ENCODE measurements at regions not wholly inside any gene's neighbourhood (a gene's known extent, or its start where the extent isn't known, plus 50 kb on each side); places are given as distances from the start of the nearest gene placed in this dataset.

- TF ChIP-seq GATA3 (IDR thresholded peaks at IDR 0.05; ENCODE audit: low read depth, low read length) (no peak), GATA2 (IDR thresholded peaks at IDR 0.05; ENCODE audit: low read depth, low read length) (no peak)
Observed at GRCh38 chr13:44760434-44760833, 184.3 kb upstream of the TSC22D1 start.

GRCh38 chr13:44759384-44760360, 183.5 kb upstream of the TSC22D1 start:
- TF ChIP-seq GATA3 (IDR thresholded peaks at IDR 0.05; ENCODE audit: low read depth, low read length), result no peak
- TF ChIP-seq GATA2 (IDR thresholded peaks at IDR 0.05; ENCODE audit: low read depth, low read length), result no peak

GRCh38 chr13:44758630-44759383, 182.7 kb upstream of the TSC22D1 start:
- no peak for TF ChIP-seq GATA3 (IDR thresholded peaks at IDR 0.05; ENCODE audit: low read depth, low read length)
- no peak for TF ChIP-seq GATA2 (IDR thresholded peaks at IDR 0.05; ENCODE audit: low read depth, low read length)

- TF ChIP-seq GATA3 (IDR thresholded peaks at IDR 0.05; ENCODE audit: low read depth, low read length), result no peak
- TF ChIP-seq GATA2 (IDR thresholded peaks at IDR 0.05; ENCODE audit: low read depth, low read length), result no peak
Observed at GRCh38 chr13:44757671-44758070, 181.5 kb upstream of the TSC22D1 start.

GRCh38 chr13:44756276-44756810, 180.2 kb upstream of the TSC22D1 start:
- no peak for TF ChIP-seq GATA3 (IDR thresholded peaks at IDR 0.05; ENCODE audit: low read depth, low read length)
- TF ChIP-seq GATA2 (IDR thresholded peaks at IDR 0.05; ENCODE audit: low read depth, low read length), result no peak; the same call in 1 of the 2 replicates

- TF ChIP-seq GATA2 (IDR thresholded peaks at IDR 0.05; ENCODE audit: low read depth, low read length) (no peak), GATA3 (IDR thresholded peaks at IDR 0.05; ENCODE audit: low read depth, low read length) (no peak)
Observed at GRCh38 chr13:44755872-44756271, 179.7 kb upstream of the TSC22D1 start.

- TF ChIP-seq GATA2 (IDR thresholded peaks at IDR 0.05; ENCODE audit: low read depth, low read length), result no peak
- no peak for TF ChIP-seq GATA3 (IDR thresholded peaks at IDR 0.05; ENCODE audit: low read depth, low read length)
Observed at GRCh38 chr13:44752164-44752563, 176.0 kb upstream of the TSC22D1 start.

- TF ChIP-seq GATA3 (IDR thresholded peaks at IDR 0.05; ENCODE audit: low read depth, low read length) (no peak), GATA2 (IDR thresholded peaks at IDR 0.05; ENCODE audit: low read depth, low read length) (no peak)
Observed at GRCh38 chr13:44750630-44751029, 174.5 kb upstream of the TSC22D1 start.

GRCh38 chr13:44749906-44750305, 173.8 kb upstream of the TSC22D1 start:
- no peak for TF ChIP-seq GATA3 (IDR thresholded peaks at IDR 0.05; ENCODE audit: low read depth, low read length)
- no peak for TF ChIP-seq GATA2 (IDR thresholded peaks at IDR 0.05; ENCODE audit: low read depth, low read length)

- TF ChIP-seq GATA2 (IDR thresholded peaks at IDR 0.05; ENCODE audit: low read depth, low read length) (no peak), GATA3 (IDR thresholded peaks at IDR 0.05; ENCODE audit: low read depth, low read length) (no peak)
Observed at GRCh38 chr13:44748439-44748838, 172.3 kb upstream of the TSC22D1 start.

GRCh38 chr13:44747179-44747578, 171.0 kb upstream of the TSC22D1 start:
- TF ChIP-seq GATA3 (IDR thresholded peaks at IDR 0.05; ENCODE audit: low read depth, low read length), result no peak
- no peak for TF ChIP-seq GATA2 (IDR thresholded peaks at IDR 0.05; ENCODE audit: low read depth, low read length)

- TF ChIP-seq GATA3 (IDR thresholded peaks at IDR 0.05; ENCODE audit: low read depth, low read length) (no peak), GATA2 (IDR thresholded peaks at IDR 0.05; ENCODE audit: low read depth, low read length) (no peak)
Observed at GRCh38 chr13:44746690-44747089, 170.6 kb upstream of the TSC22D1 start.

- TF ChIP-seq GATA3 (IDR thresholded peaks at IDR 0.05; ENCODE audit: low read depth, low read length) (no peak), GATA2 (IDR thresholded peaks at IDR 0.05; ENCODE audit: low read depth, low read length) (no peak)
Observed at GRCh38 chr13:44744880-44745633, 168.9 kb upstream of the TSC22D1 start.

GRCh38 chr13:44739539-44739938, 163.4 kb upstream of the TSC22D1 start:
- TF ChIP-seq GATA3 (IDR thresholded peaks at IDR 0.05; ENCODE audit: low read depth, low read length) (no peak), GATA2 (IDR thresholded peaks at IDR 0.05; ENCODE audit: low read depth, low read length) (no peak)

Data from SH-SY5Y (cell line).